HG02798 (cell line): ENCODE measurements at regions not wholly inside any gene's neighbourhood (a gene's known extent, or its start where the extent isn't known, plus 50 kb on each side); places are given as distances from the start of the nearest gene placed in this dataset.
"Not testable (repeated sequence)": the region's sequence is repeated elsewhere in the genome, so short reads cannot be mapped to it uniquely, and the experiment has no call there.

Experiments used
- ATAC-seq: cut with Tn5 transposase; IDR thresholded peaks from one replicate; pipeline ENCODE4 v1.9.1; 2021; ENCODE audit warnings: mild to moderate bottlenecking; ENCODE audit not compliant: unreplicated experiment, poor library complexity

DNA sequence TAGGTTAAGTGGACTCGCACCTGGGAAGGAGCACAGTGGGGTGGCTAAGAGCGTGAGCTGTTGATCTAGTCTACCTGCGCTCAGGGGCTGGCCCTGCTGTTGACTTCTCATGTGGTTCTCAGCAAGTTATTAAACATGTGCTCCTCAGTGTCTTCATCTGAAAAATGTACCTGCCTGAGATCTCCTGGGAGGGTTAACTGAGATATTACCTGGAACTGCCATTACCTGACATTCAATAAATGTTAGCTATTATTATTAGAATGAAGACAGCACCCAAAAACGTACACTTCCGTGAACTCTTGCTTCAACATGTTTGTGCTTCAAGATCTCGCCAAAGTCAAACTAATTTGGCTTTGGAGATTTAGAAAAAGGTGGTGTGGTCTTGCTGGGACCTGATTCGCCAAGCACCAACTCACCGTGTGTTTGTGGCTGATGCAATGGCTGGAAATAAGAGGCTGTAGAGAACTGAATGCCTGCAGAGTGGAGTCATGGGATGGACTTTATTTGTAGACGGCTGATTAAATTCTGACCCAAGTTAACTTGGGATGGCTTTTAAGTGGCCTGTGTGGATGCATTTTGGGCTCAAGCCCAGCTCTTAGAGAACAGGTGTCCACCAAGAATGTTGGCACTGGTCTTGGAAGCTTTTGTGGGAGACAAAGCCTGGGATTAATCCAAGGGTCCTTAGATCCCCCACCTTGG lies 692.9 kb downstream of the QKI start:
- ATAC-seq, result no peak

DNA sequence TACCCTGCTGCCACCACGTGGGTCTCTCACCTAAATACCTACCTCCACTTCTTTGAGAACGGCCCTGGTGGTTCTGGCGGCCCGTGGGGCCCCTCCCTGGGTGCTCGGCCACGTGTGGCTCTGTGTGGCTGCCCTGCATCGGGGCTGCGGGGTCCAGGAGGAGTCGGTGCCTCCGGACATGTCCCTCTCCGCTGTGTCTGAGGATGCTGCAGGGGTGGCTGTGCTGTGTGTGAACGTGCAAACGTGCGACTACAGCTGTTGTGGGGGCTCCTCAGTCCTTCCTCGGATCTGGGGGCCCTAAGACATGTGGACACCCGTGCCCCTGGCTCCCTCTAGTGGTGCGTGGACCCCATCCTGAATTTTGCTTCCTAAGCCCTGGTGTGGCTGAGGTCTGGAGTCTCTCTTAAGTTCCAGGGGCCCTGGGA lies 691.8 kb downstream of the QKI start:
- ATAC-seq, result peak; percentile 55

DNA sequence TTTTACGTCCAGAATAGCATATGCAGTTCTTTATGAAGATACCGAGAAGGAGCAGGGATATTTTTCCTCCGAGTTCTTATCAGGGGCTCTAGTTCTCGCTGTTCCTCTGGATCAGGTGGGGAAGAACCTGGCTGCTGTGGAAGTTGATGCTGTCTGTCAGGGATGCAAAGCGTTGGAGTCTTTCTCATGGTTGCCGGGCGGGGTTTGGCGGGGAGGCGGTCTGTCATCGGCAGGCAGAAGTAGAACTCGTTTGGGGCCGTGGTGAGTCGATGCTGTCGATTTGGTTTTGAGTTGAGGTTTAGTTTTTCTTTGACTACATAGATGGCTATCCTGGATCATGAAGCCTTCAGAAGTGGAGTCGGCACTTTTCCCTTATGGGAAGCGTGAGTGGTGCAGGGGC lies 691.2 kb downstream of the QKI start:
- no peak for ATAC-seq

DNA sequence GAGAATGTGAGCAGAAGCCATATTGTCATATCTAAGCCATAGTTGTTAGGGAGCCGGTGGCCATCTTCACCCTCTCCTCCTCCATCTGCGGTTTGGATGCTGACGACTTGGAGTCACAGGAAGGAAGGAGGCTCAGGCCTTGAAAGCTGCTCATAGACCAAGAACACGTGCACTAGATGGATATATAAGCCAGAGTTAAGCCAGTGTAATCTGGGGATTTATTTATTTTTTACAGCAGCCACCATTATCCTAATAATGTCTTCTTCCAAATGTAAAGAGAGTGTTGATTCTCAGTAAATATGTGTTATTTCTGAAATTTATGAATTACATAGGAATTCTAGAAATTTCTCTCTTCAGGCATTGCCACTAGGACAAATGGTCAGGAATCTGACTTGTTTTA lies 689.9 kb downstream of the QKI start:
- ATAC-seq, result no peak

DNA sequence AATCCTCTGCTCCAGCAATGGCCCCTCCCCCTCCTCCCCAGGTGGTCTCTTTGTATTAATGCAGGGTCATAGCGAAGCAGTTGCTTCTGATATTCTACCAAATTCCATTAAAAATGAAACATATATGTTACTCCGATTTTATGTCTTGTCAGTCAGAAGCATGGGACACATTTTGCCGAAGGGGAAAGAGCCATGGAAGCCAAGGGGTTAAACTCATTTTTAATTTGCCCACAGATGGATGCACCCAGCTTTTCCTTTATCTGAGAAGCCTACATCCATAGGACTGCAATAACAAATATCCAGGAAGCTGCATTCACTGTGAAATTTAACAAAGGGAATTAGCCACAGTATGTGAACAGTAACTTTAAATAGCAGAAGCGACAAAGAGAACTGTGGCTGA lies 688.2 kb downstream of the QKI start:
- ATAC-seq, result no peak

DNA sequence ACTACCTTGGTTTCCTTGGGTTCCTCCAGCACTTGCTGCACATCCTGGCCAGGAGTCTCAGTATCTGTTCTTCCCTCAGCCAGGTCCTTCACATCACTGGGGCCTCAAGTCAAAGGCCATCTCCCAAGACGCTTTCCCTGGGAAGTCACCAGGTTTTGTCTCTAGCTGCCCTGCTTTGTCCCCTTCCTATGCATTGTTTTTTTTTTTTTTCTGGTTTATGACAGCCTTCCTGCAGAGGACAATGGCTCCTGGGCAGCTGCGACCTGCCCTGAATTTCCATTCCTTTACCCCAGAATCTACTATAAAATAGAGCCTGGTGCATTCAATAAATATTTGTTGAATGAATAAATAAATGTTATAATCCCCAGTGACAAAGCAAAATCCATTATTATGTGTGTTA lies 687.3 kb downstream of the QKI start:
- ATAC-seq, result no peak

DNA sequence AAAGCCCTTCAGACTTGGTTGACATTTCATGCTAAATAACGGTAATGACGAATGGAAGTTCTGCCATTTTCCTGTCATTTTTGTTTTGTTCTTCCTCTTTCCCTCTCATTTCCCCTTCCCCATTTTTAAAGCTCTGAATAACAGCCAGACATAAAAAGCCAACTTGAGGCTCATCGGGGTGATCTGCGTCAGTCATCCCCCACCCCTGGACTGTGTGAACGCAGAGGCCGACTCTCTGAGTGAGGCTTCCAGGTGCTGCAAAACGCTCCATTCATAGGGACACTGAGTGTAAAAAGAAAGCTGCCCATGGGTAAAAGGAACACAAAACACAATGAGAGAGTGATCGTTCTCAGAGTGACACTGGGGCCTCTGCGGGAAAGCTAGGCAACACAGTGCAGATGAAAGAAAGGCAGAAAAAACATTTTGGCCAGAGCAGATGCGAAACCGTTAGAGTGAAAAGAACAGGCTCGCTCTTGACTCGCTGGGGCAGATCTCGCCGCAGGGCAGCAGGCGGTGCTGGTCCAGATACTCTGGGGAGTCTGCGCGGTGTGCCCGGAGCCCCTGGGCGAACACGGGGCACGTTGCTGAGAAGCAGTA lies 684.8 kb downstream of the QKI start:
- ATAC-seq, result no peak

DNA sequence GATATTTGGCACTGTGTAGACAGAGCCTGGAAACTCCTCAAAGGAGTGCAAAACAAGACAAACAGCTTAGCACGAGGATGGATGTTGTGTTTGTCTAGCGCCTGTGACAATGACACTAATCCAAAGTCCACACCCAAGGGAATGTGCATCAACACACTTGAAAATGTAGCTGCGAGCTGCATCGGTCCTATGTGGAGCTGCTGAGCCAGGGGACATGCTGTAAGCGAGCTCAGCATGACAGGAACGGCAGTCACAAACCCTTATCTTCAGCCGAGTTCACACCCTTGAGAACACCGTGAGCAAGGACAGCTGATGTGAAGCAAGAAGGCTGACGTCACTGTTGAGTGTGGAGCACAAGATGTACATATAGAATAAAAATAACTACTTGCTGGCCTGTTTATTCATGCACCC lies 684.3 kb downstream of the QKI start:
- ATAC-seq, result no peak

DNA sequence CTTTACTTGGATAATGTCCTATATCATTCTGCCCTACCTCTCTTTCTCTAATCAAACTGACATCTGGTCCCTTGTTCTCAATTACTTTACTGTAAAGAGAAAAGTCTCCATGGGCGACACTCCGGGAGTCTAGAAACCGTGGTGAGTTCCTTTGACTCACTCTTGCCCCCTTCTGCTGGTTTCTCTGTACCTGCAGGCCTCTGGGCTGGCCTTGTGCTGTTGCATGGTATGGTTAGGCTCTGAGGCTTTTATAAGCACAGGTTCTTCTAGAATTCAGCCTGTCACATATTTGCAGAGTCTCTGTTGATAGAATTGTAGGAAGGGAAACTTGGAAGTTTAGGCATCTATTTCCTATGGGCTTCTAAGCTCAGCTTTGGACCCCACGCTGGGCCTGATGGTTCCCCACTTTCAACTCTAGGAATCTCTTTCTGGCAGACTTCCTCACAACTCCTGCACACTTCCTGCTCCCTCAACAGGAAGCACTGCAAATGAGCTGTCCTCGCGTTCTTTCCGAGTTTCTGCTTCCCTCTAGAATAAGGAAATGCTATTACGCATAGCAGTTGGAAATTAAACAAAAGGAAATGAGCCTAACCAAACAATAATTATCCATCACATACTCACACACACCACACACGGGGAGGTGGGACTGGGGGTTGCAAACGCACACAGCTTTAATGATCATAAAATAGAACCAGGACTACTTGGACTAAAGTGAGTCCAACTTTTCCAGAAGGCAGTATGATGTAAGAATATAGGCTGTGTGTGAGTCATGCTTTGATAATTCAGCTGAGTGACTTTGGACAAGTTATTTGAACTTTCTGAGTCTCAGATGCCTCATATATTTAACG lies 683.3 kb downstream of the QKI start:
- no peak for ATAC-seq

DNA sequence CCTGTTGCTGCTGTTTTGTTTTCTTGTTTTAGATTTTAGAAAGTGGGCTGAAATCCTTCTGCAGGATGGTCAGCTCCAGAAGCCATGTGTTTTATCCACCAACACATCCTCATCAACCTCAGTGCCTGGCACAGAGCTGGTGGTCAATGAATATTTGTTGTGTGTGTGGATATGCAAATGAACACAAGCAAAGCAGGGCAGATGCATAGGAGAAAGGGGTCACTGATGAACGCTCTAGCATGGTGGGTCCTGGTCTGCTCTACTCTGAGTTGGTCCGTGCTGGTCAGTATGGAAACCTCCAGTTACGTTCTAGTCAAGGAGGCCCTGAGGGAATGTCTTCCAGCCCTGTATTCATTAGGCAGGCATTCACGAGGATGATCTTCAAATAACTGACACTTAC lies 682.5 kb downstream of the QKI start:
- no peak for ATAC-seq

DNA sequence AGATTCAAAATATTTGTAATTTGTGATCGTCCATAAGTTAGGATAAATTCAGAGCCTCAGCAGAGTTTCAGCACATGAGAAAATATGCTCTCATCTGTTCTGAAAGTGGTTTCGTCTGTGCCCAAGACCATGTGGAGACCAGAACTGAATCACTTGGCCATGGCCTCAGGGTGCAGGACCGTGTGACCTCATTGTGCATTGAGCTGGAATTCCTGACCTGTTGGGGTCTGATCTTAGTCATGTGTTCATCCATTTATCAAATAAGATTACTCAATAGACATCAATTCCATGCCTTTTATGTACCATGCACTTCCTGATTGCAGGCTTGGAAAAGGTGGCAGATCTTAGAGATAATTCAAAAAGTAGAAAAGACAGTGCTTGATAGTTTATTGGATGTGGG lies 680.5 kb downstream of the QKI start:
- ATAC-seq, result no peak

DNA sequence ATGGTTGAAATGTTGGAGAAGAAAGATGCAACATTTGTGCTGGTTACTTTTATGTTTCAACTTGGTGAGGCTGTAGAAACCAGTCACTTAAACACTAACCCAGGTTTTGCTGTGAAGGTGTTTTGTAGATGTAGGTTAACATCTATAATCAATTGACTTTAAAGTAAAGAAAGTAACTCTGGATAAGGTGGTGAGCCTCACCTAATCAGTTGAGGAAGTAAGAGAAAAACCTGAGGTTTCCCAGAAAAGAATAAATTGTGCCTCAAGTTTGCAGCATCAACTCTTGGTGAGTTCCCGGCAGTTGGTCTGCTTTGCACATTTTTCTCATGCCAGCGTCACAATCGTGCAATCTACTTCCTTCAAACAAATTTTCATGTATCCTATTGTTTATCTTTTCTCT lies 673.4 kb downstream of the QKI start:
- ATAC-seq, result no peak

DNA sequence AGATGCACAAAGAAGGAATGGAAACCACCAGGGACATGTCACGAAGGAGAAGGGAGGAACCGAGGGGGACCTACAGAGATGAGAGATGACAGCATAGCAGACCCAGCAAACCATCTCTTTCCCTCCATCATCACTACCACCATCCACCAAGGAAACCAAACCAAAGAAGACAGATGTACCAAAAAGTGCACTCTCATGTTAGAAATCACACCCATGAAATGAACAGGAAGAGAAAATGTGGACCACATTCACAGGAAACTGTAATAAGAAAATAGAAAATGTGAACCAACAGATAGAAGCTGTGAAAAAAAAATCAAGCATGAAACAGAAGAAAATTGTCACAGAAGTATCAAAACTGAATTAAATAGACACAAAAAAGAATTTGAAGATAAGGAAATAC lies 672.7 kb downstream of the QKI start:
- no peak for ATAC-seq

DNA sequence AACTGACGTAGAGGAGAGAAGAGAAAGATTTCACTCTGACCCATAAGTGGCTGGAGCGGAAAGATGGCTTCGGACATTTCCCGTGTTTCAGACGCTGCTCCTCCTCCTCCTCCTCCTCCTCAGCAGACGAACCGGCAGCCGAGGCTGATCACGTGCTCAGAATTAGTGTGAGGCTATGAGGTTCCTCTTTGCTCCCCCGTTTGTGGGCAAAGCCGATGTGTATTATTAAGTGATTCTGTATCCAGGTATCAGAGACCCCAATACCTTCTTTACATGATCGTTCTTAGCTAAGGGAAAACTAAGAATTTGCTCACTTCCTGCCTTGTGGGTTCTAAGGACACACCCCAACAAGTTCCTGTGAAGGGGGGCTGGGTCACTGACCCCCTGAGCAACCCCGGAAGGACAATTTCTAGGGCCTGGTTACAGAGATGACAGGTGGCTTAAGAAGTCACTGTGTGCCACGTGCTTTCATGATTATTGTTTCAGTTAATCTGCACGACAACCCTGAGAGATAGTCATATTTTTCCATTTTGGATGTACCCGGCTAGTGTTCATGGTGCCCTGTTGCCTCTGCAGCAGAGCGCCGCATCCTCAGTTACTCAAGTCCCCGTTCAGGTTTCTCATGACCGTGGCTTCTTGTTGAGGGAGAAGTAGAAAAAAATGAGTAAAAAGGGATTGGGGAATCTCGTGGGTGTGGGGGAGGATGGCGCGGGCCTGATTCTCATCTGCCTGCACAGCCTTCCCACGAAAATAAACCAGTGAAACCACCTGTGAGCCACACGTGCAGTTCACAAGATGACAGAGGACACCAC lies 671.8 kb downstream of the QKI start:
- ATAC-seq, result no peak

DNA sequence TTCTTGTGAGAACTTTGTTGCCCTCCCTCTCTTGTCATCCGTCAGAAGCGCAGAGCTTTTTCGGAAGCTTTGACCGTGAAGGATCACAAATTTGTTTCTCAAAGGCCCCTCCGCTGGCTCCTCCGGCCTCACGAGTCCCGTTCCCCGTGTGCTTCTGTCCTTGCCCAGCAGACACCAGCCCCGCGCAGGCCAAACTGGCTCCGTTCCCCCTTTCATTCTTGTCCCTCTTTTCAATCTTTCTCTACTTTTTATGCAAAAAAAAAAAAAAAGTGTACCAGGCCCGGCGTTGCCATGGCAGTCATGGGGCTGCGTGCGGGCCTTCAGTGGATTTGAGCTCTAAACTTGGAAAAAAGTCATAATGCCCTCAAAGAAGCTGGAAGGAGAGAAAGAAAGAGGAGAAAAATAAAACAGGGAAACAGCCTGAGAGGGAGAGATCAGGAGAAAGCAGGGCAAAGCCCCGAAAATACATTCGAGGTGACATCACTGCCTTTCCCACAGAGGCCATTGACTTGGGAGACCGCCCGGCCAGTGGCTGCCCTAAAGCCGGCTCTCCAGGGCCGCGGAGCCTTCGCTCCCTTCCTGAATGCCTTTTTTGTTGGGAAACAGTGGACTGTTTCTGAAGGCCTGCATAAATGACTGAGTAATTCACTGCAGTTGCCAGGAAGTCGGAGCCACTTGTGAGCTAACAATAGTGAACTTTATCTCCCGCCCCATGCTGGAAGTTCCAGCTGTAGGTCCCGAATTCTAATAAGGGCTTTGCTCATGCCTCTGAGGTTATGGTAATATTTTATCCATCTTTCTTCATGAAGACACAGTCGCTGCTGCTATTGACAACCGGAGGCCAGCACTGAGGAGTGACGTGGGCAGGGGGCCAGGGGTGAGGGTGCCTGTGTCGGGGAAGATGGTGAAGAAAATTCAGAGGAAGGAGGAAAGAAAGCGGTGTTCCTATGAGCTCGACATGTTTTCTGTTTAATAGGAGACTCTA lies 670.9 kb downstream of the QKI start:
- no peak for ATAC-seq

DNA sequence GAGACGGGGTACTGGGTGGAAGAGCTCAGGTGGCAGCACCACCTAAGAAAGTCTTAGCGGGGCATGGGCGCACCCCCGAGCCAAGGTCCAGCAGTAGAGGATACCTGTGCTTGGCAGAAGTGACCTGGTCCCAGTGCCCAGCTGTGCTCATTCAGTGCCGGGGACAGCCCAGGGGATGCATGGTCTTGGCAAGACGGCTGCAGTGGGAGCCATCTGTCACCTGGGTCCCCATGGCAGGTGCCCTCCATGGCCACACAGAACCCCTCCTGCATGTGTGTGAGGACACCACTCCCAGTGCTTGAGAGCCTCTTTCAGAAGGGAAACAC lies 664.7 kb downstream of the QKI start:
- no peak for ATAC-seq

DNA sequence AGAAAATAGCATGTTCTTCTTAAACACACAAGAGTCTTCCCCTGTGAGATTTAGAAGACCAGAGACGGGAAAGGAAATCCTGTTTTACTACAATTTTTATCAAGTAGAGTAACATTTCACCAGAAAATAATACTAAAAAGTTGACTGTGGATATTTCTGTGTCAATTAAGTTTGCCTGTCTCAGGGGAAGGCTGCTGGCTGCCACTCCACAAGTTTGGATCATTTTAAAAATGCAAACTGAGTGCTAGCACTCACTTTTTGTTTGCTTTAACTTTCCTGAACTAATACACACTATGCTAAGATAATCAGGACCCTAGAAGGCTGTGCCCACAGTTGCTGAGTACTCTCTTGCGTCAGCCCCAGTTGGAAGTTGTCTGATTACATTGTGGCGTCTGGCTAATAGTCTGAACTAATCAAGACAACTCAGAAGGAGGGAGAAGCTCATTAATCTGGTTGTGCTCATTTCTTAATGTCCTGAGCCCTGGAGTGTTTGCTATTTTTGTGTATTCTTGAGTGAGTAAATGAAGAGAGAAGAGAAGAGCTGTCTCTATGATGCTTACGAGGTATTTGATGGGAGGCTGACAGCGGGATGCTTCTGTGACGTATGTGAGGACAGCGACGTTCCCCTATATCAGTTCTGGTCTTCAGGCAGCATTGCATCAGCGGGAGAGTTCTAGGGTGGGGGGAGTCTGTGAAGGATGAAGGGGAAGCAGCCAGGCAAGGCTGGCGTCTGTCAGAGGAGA lies 664.2 kb downstream of the QKI start:
- ATAC-seq, result no peak

DNA sequence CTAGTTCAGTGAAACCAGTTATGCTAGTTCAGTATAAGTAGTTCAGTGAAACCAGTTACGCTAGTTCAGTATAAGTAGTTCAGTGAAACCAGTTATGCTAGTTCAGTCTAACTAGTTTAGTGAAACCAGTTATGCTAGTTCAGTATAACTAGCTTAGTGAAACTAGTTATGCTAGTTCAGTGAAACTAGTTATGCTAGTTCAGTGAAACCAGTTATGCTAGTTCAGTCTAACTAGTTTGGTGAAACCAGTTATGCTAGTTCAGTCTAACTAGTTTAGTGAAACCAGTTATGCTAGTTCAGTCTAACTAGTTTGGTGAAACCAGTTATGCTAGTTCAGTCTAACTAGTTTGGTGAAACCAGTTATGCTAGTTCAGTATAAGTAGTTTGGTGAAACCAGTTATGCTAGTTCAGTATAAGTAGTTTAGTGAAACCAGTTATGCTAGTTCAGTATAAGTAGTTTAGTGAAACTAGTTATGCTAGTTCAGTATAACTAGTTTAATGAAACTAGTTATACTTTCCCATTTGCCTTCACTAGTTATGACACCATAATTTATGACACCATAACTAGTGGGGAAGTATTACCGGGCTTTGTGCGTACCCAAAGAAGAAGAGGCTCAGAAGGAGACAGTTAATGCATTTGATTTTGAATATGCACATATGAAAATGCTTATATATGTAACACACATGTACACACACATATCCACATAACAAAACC lies 662.5 kb downstream of the QKI start:
- ATAC-seq, result not testable (repeated sequence)
